RWPE2 (cell line): ENCODE measurements at regions not wholly inside any gene's neighbourhood (a gene's known extent, or its start where the extent isn't known, plus 50 kb on each side); places are given as distances from the start of the nearest gene placed in this dataset.

Experiments
- ATAC-seq: fragments of 200-7000 bp; cut with Tn5 transposase; 3 replicates; pipeline ENCODE4 v1.9.1; 2021; ENCODE audit warnings: low read depth
- DNase-seq: peaks from one replicate; pipeline ENCODE4 v3.0.0-alpha.2; 2020; ENCODE audit warnings: low spot score
- H3K27ac ChIP-seq: fragments of 450-650 bp; 2 replicates; pipeline ENCODE4 v1.5.1; 2017; ENCODE audit warnings: mild to moderate bottlenecking; ENCODE audit not compliant: poor library complexity, severe bottlenecking
- H3K27me3 ChIP-seq: fragments of 250-450 bp; sonication (Bioruptor Pico); 2 replicates; pipeline ENCODE4 v1.5.1; 2021; ENCODE audit warnings: mild to moderate bottlenecking, moderate library complexity; ENCODE audit not compliant: insufficient read depth, poor library complexity, severe bottlenecking
- H3K36me3 ChIP-seq: fragments of 250-450 bp; sonication (Bioruptor Pico); 2 replicates; pipeline ENCODE4 v1.5.1; 2020; ENCODE audit warnings: low read depth, mild to moderate bottlenecking, moderate library complexity
- H3K4me1 ChIP-seq: fragments of 250-450 bp; sonication (Bioruptor Pico); 2 replicates; pipeline ENCODE4 v1.5.1; 2021; ENCODE audit warnings: mild to moderate bottlenecking, moderate library complexity; ENCODE audit not compliant: insufficient read depth, poor library complexity, severe bottlenecking
- H3K4me3 ChIP-seq: fragments of 250-450 bp; sonication (Bioruptor Pico); 2 replicates; pipeline ENCODE4 v1.5.1; 2021; ENCODE audit warnings: mild to moderate bottlenecking, moderate library complexity; ENCODE audit not compliant: severe bottlenecking
- H3K9me3 ChIP-seq: fragments of 250-450 bp; sonication (Bioruptor Pico); 2 replicates; pipeline ENCODE4 v1.5.1; 2021; ENCODE audit warnings: mild to moderate bottlenecking, moderate library complexity; ENCODE audit not compliant: severe bottlenecking
- CTCF ChIP-seq: fragments of 450-650 bp; IDR thresholded peaks from one replicate; pipeline ENCODE4 v1.5.1; 2017; ENCODE audit warnings: mild to moderate bottlenecking, moderate library complexity; ENCODE audit not compliant: poor library complexity, severe bottlenecking

GRCh38 chr3:176522436-176522835 is 674.8 kb downstream of the TBL1XR1 start:
- ATAC-seq, result no peak
- H3K9me3 ChIP-seq, result no peaks in the 10 kb centered on the region
- H3K4me3 ChIP-seq, result no peak overlapping the region
- no peak for TF ChIP-seq CTCF
- H3K36me3 ChIP-seq, result no peaks in the 10 kb centered on the region
- H3K27ac ChIP-seq, result no peak overlapping the region
- H3K27me3 ChIP-seq, result no peaks in the 10 kb centered on the region
- H3K4me1 ChIP-seq, result no peaks in the 10 kb centered on the region
- no peak for DNase-seq

- DNase-seq (no peak), ATAC-seq (no peak)
- H3K27me3 ChIP-seq, result no peaks in the 10 kb centered on the region
- no peak overlapping the region for H3K4me3 ChIP-seq
- no peaks in the 10 kb centered on the region for H3K36me3 ChIP-seq
- no peaks in the 10 kb centered on the region for H3K4me1 ChIP-seq
- H3K9me3 ChIP-seq, result no peaks in the 10 kb centered on the region
- H3K27ac ChIP-seq, result no peak overlapping the region
- no peak for TF ChIP-seq CTCF
Measured at GRCh38 chr3:176521531-176522175, 675.6 kb downstream of the TBL1XR1 start.

GRCh38 chr3:176514297-176514696 is 683.0 kb downstream of the TBL1XR1 start:
- DNase-seq (no peak), ATAC-seq (no peak)
- no peaks in the 10 kb centered on the region for H3K27me3 ChIP-seq
- H3K36me3 ChIP-seq, result no peaks in the 10 kb centered on the region
- no peak for TF ChIP-seq CTCF
- H3K9me3 ChIP-seq, result no peaks in the 10 kb centered on the region
- no peaks in the 10 kb centered on the region for H3K4me1 ChIP-seq
- no peak overlapping the region for H3K27ac ChIP-seq
- H3K4me3 ChIP-seq, result no peak overlapping the region

- H3K27me3 ChIP-seq, result no peaks in the 10 kb centered on the region
- no peak for TF ChIP-seq CTCF
- ATAC-seq, result no peak
Measured at GRCh38 chr3:176513604-176514003, 683.7 kb downstream of the TBL1XR1 start.

GRCh38 chr3:176512037-176512436 is 685.2 kb downstream of the TBL1XR1 start:
- Histone ChIP-seq H3K36me3 (no peaks in the 10 kb centered on the region), H3K27ac (no peak overlapping the region), H3K4me3 (no peak overlapping the region), H3K4me1 (no peaks in the 10 kb centered on the region), H3K9me3 (no peaks in the 10 kb centered on the region), H3K27me3 (no peaks in the 10 kb centered on the region)
- no peak for TF ChIP-seq CTCF
- DNase-seq, result no peak
- no peak for ATAC-seq

More at GRCh38 chr3:176513604-176514003, 683.7 kb downstream of the TBL1XR1 start:
- Histone ChIP-seq H3K36me3 (no peaks in the 10 kb centered on the region), H3K4me3 (no peak overlapping the region), H3K9me3 (no peaks in the 10 kb centered on the region), H3K27ac (no peak overlapping the region), H3K4me1 (no peaks in the 10 kb centered on the region)
- DNase-seq, result no peak
